Naive thymus-derived CD8-positive, alpha-beta T cell (primary cell): ENCODE measurements at regions not wholly inside any gene's neighbourhood (a gene's known extent, or its start where the extent isn't known, plus 50 kb on each side); places are given as distances from the start of the nearest gene placed in this dataset.
"Not testable (repeated sequence)": the region's sequence is repeated elsewhere in the genome, so short reads cannot be mapped to it uniquely, and the experiment has no call there.

Experiments
- ATAC-seq, 2 donors: fragments of 150-1000 bp; cut with Tn5 transposase in 1 of 2; sonication (Bioruptor Pico), chemical (Tn5 transposase) in 1 of 2; 1 replicate in 1 of 2; 2 replicates in 1 of 2; pipeline ENCODE4 v1.10.0; 2021; ENCODE audit warnings: mild to moderate bottlenecking in 2 of 2, moderate library complexity in 2 of 2
- POLR2A ChIA-PET: fragments of 350-600 bp; sonication (Branson Sonifier 250); formaldehyde crosslinking; loops from one replicate; lab custom pipeline; 2021; ENCODE audit warnings: antibody characterized with exemption; lab: Charles Lee
- DNase-seq, 10 donors: peaks; one replicate each; pipeline versions ENCODE4 v3.0.0 to v3.0.0-alpha.2; 2020 to 2022
- H3K27ac Mint-ChIP-seq, 10 donors: one replicate each; pipeline ENCODE4 v1.8.0; 2020 to 2022; ENCODE audit warnings: mild to moderate bottlenecking in 10 of 10, mixed read lengths in 10 of 10, moderate library complexity in 4 of 10, inconsistent platforms in 1 of 10
- H3K27me3 Mint-ChIP-seq, 5 donors: one replicate each; pipeline ENCODE4 v1.8.0; 2021 to 2022; ENCODE audit warnings: mixed read lengths in 5 of 5
- H3K36me3 Mint-ChIP-seq, 3 donors: one replicate each; pipeline ENCODE4 v1.8.0; 2020 to 2022; ENCODE audit warnings: mixed read lengths in 3 of 3, mild to moderate bottlenecking in 2 of 3, inconsistent platforms in 1 of 3
- H3K4me1 Mint-ChIP-seq, 4 donors: one replicate each; pipeline ENCODE4 v1.8.0; 2021 to 2022; ENCODE audit warnings: mixed read lengths in 4 of 4
- H3K4me3 Mint-ChIP-seq, 10 donors: one replicate each; pipeline ENCODE4 v1.8.0; 2020 to 2022; ENCODE audit warnings: mild to moderate bottlenecking in 10 of 10, mixed read lengths in 10 of 10, moderate library complexity in 6 of 10, inconsistent platforms in 1 of 10
- H3K9me3 Mint-ChIP-seq, 9 donors: one replicate each; pipeline ENCODE4 v1.8.0; 2020 to 2022; ENCODE audit warnings: mixed read lengths in 9 of 9, mild to moderate bottlenecking in 3 of 9, inconsistent platforms in 1 of 9, moderate library complexity in 1 of 9

GRCh38 chr2:111238296-111238695, 117.6 kb downstream of the BCL2L11 start:
- H3K27me3 Mint-ChIP-seq, result peaks cover 0 to 8% (median 0%) of the 10 kb centered on the region in 5 donors
- DNase-seq (no peak), ATAC-seq (no peak)
- H3K36me3 Mint-ChIP-seq, result no peaks in the 10 kb centered on the region
- peaks cover 0 to 4% (median 0%) of the 10 kb centered on the region in 9 donors for H3K9me3 Mint-ChIP-seq
- H3K4me3 Mint-ChIP-seq, result no peak overlapping the region
- POLR2A ChIA-PET, result no interaction called here
- H3K4me1 Mint-ChIP-seq, result no peaks in the 10 kb centered on the region
- H3K27ac Mint-ChIP-seq, result no peak overlapping the region

- POLR2A ChIA-PET, result no interaction called here
- Mint-ChIP-seq H3K27me3 (peaks cover 0 to 5% (median 0%) of the 10 kb centered on the region in 5 donors), H3K4me3 (no peak overlapping the region), H3K27ac (no peak overlapping the region), H3K9me3 (no peaks in the 10 kb centered on the region), H3K36me3 (no peaks in the 10 kb centered on the region), H3K4me1 (no peaks in the 10 kb centered on the region)
- ATAC-seq, result no peak
- no peak for DNase-seq
Observed at GRCh38 chr2:111239107-111239506, 118.4 kb downstream of the BCL2L11 start.

- H3K36me3 Mint-ChIP-seq, result no peaks in the 10 kb centered on the region
- POLR2A ChIA-PET, result interaction anchor here (0.5 kb wide), 1 partner anchor 214 kb away, joined by 3 read pairs; no protein-coding TSS in a partner anchor
- H3K27ac Mint-ChIP-seq, result no peak overlapping the region
Observed at GRCh38 chr2:111239581-111240249, 119.0 kb downstream of the BCL2L11 start.

GRCh38 chr2:111243295-111243694, 122.6 kb downstream of the BCL2L11 start:
- Mint-ChIP-seq H3K27me3 (peaks cover 0 to 3% (median 0%) of the 10 kb centered on the region in 5 donors), H3K9me3 (no peaks in the 10 kb centered on the region), H3K4me3 (no peak overlapping the region), H3K27ac (no peak overlapping the region), H3K36me3 (no peaks in the 10 kb centered on the region), H3K4me1 (no peaks in the 10 kb centered on the region)
- ATAC-seq, result no peak
- no peak for DNase-seq
- POLR2A ChIA-PET, result no interaction called here

More at GRCh38 chr2:111239581-111240249, 119.0 kb downstream of the BCL2L11 start:
- peaks cover 0 to 5% (median 0%) of the 10 kb centered on the region in 5 donors for H3K27me3 Mint-ChIP-seq
- no peak for ATAC-seq
- H3K4me1 Mint-ChIP-seq, result no peaks in the 10 kb centered on the region
- no peaks in the 10 kb centered on the region for H3K9me3 Mint-ChIP-seq
- H3K4me3 Mint-ChIP-seq, result no peak overlapping the region
- no peak for DNase-seq

- no peak overlapping the region for H3K27ac Mint-ChIP-seq
- H3K27me3 Mint-ChIP-seq, result no peaks in the 10 kb centered on the region
- POLR2A ChIA-PET, result no interaction called here
- no peaks in the 10 kb centered on the region for H3K36me3 Mint-ChIP-seq
- H3K4me3 Mint-ChIP-seq, result no peak overlapping the region
- H3K4me1 Mint-ChIP-seq, result no peaks in the 10 kb centered on the region
- ATAC-seq, result no peak
- no peaks in the 10 kb centered on the region for H3K9me3 Mint-ChIP-seq
- no peak for DNase-seq
Observed at GRCh38 chr2:111244864-111245263, 124.2 kb downstream of the BCL2L11 start.

- no peak for DNase-seq
- Mint-ChIP-seq H3K4me3 (no peak overlapping the region), H3K27me3 (no peaks in the 10 kb centered on the region), H3K27ac (no peak overlapping the region), H3K9me3 (peaks cover 0 to 6% (median 0%) of the 10 kb centered on the region in 9 donors), H3K4me1 (no peaks in the 10 kb centered on the region), H3K36me3 (no peaks in the 10 kb centered on the region)
- POLR2A ChIA-PET, result no interaction called here
- no peak for ATAC-seq
Observed at GRCh38 chr2:111246620-111247061, 125.9 kb downstream of the BCL2L11 start.

GRCh38 chr2:111247491-111247890, 126.8 kb downstream of the BCL2L11 start:
- no peak for DNase-seq
- Mint-ChIP-seq H3K36me3 (no peaks in the 10 kb centered on the region), H3K4me3 (no peak overlapping the region), H3K4me1 (no peaks in the 10 kb centered on the region), H3K27ac (no peak overlapping the region), H3K27me3 (no peaks in the 10 kb centered on the region), H3K9me3 (peaks cover 0 to 13% (median 0%) of the 10 kb centered on the region in 9 donors)
- no peak for ATAC-seq
- POLR2A ChIA-PET, result no interaction called here

GRCh38 chr2:111249806-111250205, 129.1 kb downstream of the BCL2L11 start:
- no peaks in the 10 kb centered on the region for H3K36me3 Mint-ChIP-seq
- ATAC-seq (no peak), DNase-seq (no peak)
- POLR2A ChIA-PET, result no interaction called here
- no peak overlapping the region for H3K27ac Mint-ChIP-seq
- H3K9me3 Mint-ChIP-seq, result peaks cover 0 to 13% (median 0%) of the 10 kb centered on the region in 9 donors
- H3K4me3 Mint-ChIP-seq, result no peak overlapping the region
- H3K27me3 Mint-ChIP-seq, result no peaks in the 10 kb centered on the region
- no peaks in the 10 kb centered on the region for H3K4me1 Mint-ChIP-seq

GRCh38 chr2:111250448-111251030, 129.8 kb downstream of the BCL2L11 start:
- no peak overlapping the region for H3K4me3 Mint-ChIP-seq

GRCh38 chr2:111251711-111252110, 131.0 kb downstream of the BCL2L11 start:
- no peak overlapping the region for H3K27ac Mint-ChIP-seq
- H3K36me3 Mint-ChIP-seq, result no peaks in the 10 kb centered on the region
- peaks cover 0 to 13% (median 0%) of the 10 kb centered on the region in 9 donors for H3K9me3 Mint-ChIP-seq
- DNase-seq (no peak), ATAC-seq (no peak)
- no peak overlapping the region for H3K4me3 Mint-ChIP-seq
- no peaks in the 10 kb centered on the region for H3K4me1 Mint-ChIP-seq
- POLR2A ChIA-PET, result no interaction called here
- no peaks in the 10 kb centered on the region for H3K27me3 Mint-ChIP-seq

More at GRCh38 chr2:111250448-111251030, 129.8 kb downstream of the BCL2L11 start:
- peaks cover 0 to 13% (median 0%) of the 10 kb centered on the region in 9 donors for H3K9me3 Mint-ChIP-seq
- H3K36me3 Mint-ChIP-seq, result no peaks in the 10 kb centered on the region
- H3K27me3 Mint-ChIP-seq, result no peaks in the 10 kb centered on the region
- no peaks in the 10 kb centered on the region for H3K4me1 Mint-ChIP-seq
- POLR2A ChIA-PET, result no interaction called here
- no peak overlapping the region for H3K27ac Mint-ChIP-seq
- ATAC-seq, result no peak
- DNase-seq, result no peak

GRCh38 chr2:111252436-111252835, 131.7 kb downstream of the BCL2L11 start:
- Mint-ChIP-seq H3K36me3 (no peaks in the 10 kb centered on the region), H3K27ac (no peak overlapping the region), H3K4me3 (no peak overlapping the region), H3K9me3 (peaks cover 0 to 13% (median 0%) of the 10 kb centered on the region in 9 donors), H3K4me1 (no peaks in the 10 kb centered on the region), H3K27me3 (no peaks in the 10 kb centered on the region)
- DNase-seq (no peak), ATAC-seq (no peak)
- POLR2A ChIA-PET, result no interaction called here

GRCh38 chr2:111254916-111255315, 134.2 kb downstream of the BCL2L11 start:
- H3K9me3 Mint-ChIP-seq, result peaks cover 0 to 13% (median 0%) of the 10 kb centered on the region in 9 donors
- POLR2A ChIA-PET, ATAC-seq, H3K4me1 Mint-ChIP-seq, H3K4me3 Mint-ChIP-seq, DNase-seq, H3K36me3 Mint-ChIP-seq, H3K27me3 Mint-ChIP-seq, H3K27ac Mint-ChIP-seq: not testable (repeated sequence)

GRCh38 chr2:111256628-111257027, 135.9 kb downstream of the BCL2L11 start:
- ATAC-seq, DNase-seq, H3K27ac Mint-ChIP-seq, H3K9me3 Mint-ChIP-seq, H3K36me3 Mint-ChIP-seq, H3K4me3 Mint-ChIP-seq, H3K27me3 Mint-ChIP-seq, POLR2A ChIA-PET, H3K4me1 Mint-ChIP-seq: not testable (repeated sequence)
